ENCODE measurements at regions not wholly inside any gene's neighbourhood (a gene's known extent, or its start where the extent isn't known, plus 50 kb on each side); places are given as distances from the start of the nearest gene placed in this dataset.

GRCh38 chr16:55003916-55004315 lies 73.3 kb downstream of the IRX5 start:
- no peak for TF ChIP-seq CTCF (IDR thresholded peaks at IDR 0.05; ENCODE audit: borderline replicate concordance, control extremely low read depth, extremely low read depth, insufficient read depth, missing control alignments)
- in situ Hi-C loops (cut with MboI; ENCODE audit: low sequenced_read_pairs, unreplicated experiment) = no loop called here
- DNase-seq (ENCODE audit: low spot score) = no peak

GRCh38 chr16:55007504-55007903 lies 76.8 kb downstream of the IRX5 start:
- TF ChIP-seq CTCF (IDR thresholded peaks at IDR 0.05; ENCODE audit: borderline replicate concordance, control extremely low read depth, extremely low read depth, insufficient read depth, missing control alignments) = no peak
- in situ Hi-C loops (cut with MboI; ENCODE audit: low sequenced_read_pairs, unreplicated experiment) = no loop called here
- DNase-seq (ENCODE audit: low spot score) = no peak

- TF ChIP-seq CTCF (IDR thresholded peaks at IDR 0.05; ENCODE audit: borderline replicate concordance, control extremely low read depth, extremely low read depth, insufficient read depth, missing control alignments) = no peak
- in situ Hi-C loops (cut with MboI; ENCODE audit: low sequenced_read_pairs, unreplicated experiment) = no loop called here
Measured at GRCh38 chr16:55008836-55009510, 78.3 kb downstream of the IRX5 start.

GRCh38 chr16:55009581-55009980 lies 78.9 kb downstream of the IRX5 start:
- DNase-seq (ENCODE audit: low spot score) = no peak
- no peak for TF ChIP-seq CTCF (IDR thresholded peaks at IDR 0.05; ENCODE audit: borderline replicate concordance, control extremely low read depth, extremely low read depth, insufficient read depth, missing control alignments)
- in situ Hi-C loops (cut with MboI; ENCODE audit: low sequenced_read_pairs, unreplicated experiment) = no loop called here

More at GRCh38 chr16:55008836-55009510, 78.3 kb downstream of the IRX5 start:
- DNase-seq (ENCODE audit: low spot score) = no peak

- TF ChIP-seq CTCF (IDR thresholded peaks at IDR 0.05; ENCODE audit: borderline replicate concordance, control extremely low read depth, extremely low read depth, insufficient read depth, missing control alignments) = no peak
- in situ Hi-C loops (cut with MboI; ENCODE audit: low sequenced_read_pairs, unreplicated experiment) = no loop called here
- DNase-seq (ENCODE audit: low spot score) = no peak
Measured at GRCh38 chr16:55010492-55011160, 80.0 kb downstream of the IRX5 start.

GRCh38 chr16:55012362-55012761 lies 81.7 kb downstream of the IRX5 start:
- TF ChIP-seq CTCF (IDR thresholded peaks at IDR 0.05; ENCODE audit: borderline replicate concordance, control extremely low read depth, extremely low read depth, insufficient read depth, missing control alignments) = no peak
- DNase-seq (ENCODE audit: low spot score) = no peak
- in situ Hi-C loops (cut with MboI; ENCODE audit: low sequenced_read_pairs, unreplicated experiment) = no loop called here
